ENCODE measurements at regions not wholly inside any gene's neighbourhood (a gene's known extent, or its start where the extent isn't known, plus 50 kb on each side); places are given as distances from the start of the nearest gene placed in this dataset.

- TF ChIP-seq, protein P1, sequence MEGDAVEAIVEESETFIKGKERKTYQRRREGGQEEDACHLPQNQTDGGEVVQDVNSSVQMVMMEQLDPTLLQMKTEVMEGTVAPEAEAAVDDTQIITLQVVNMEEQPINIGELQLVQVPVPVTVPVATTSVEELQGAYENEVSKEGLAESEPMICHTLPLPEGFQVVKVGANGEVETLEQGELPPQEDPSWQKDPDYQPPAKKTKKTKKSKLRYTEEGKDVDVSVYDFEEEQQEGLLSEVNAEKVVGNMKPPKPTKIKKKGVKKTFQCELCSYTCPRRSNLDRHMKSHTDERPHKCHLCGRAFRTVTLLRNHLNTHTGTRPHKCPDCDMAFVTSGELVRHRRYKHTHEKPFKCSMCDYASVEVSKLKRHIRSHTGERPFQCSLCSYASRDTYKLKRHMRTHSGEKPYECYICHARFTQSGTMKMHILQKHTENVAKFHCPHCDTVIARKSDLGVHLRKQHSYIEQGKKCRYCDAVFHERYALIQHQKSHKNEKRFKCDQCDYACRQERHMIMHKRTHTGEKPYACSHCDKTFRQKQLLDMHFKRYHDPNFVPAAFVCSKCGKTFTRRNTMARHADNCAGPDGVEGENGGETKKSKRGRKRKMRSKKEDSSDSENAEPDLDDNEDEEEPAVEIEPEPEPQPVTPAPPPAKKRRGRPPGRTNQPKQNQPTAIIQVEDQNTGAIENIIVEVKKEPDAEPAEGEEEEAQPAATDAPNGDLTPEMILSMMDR (IDR thresholded peaks at IDR 0.05), result peak; percentile 82 to 96 (median 90)
- TF ChIP-seq POLR2A (IDR thresholded peaks at IDR 0.05), result peak; percentile 16
These were observed 123.3 kb upstream of the GADD45A start for GRCh38 chr1:67561704-67562113.
